GM21619 (cell line): ENCODE measurements at regions not wholly inside any gene's neighbourhood (a gene's known extent, or its start where the extent isn't known, plus 50 kb on each side); places are given as distances from the start of the nearest gene placed in this dataset.
A peak's percentile ranks its signal among the peaks of the same experiment; 100 is the strongest.
"Not testable (repeated sequence)": the region's sequence is repeated elsewhere in the genome, so short reads cannot be mapped to it uniquely, and the experiment has no call there.

ENCODE experiments used
- ATAC-seq: cut with Tn5 transposase; IDR thresholded peaks from one replicate; pipeline ENCODE4 v1.9.1; 2021; ENCODE audit not compliant: unreplicated experiment

DNA sequence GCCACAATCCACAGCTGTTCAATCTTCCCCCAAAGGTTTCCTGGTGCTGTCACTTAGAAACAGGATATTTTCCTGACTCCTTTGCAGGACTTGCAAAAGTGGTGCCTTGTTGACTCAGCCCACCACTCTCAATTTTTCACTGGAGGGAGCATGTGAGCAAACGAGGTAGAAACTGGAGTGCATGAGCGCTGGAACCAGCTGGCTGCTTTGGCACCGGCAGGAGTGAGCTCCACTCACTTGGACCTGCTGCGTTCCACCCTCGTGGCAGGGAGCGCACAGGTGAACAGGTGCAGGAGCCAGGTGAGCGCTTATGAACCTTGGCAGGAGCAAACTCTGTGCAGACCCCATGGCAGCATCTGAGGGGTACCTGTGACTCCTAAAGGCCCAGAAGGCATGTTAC, 364.1 kb upstream of the RORB start:
- no peak for ATAC-seq

DNA sequence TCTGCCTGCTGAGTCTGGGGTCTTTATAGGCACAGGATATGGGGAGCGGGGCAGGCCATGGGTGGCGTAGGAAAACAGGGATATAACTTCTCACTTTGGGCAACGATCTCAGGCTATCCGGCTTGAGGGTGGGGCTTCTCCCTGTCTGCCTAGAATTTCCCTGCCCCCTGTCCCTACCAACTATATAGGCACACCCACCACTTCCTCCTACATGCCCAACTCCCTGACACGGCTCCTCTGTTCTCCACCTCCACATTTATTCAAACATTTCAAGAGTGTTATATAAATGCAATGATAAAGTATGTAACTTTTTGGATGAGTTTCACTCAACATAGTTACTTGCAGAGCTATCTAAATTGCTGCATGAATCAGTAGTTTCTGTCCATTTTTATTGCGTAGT, 363.2 kb upstream of the RORB start:
- no peak for ATAC-seq

DNA sequence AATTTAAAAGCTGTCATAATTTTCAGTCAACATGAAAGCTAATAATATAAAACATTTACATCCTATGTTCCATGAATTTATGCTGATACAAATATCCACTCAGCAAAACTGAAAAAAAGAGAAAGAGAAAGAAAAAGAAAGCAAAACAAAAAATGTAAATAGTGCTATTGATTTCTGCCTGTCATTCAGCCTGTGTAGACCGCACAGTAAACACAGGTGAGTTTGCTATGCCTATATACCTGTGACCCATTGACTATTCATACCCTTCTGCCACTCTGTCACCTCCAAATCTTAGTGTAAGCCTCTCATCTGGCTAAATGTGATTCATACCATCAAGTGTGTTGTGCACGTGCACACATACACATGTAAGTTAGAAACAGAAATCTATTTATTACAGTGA, 359.0 kb upstream of the RORB start:
- no peak for ATAC-seq

DNA sequence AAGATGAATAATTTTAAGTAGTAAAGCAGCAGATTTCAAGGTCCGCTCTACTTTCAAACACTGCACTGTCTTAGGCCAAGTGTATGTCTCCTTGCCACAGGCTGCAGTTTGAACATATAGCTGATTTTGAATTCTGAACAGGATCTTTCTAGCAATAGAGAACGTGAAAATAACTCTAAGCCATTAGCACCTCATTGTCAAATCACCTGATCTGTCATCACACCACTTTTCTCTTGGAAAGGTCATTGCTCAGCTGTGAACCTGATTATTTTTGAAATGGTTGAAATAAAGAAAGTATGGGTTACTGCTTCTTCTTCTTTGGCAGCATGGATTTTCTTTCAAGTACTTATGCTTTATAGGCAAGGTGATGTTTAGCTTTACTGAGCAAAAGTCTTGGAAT, 357.0 kb upstream of the RORB start:
- ATAC-seq: no peak

DNA sequence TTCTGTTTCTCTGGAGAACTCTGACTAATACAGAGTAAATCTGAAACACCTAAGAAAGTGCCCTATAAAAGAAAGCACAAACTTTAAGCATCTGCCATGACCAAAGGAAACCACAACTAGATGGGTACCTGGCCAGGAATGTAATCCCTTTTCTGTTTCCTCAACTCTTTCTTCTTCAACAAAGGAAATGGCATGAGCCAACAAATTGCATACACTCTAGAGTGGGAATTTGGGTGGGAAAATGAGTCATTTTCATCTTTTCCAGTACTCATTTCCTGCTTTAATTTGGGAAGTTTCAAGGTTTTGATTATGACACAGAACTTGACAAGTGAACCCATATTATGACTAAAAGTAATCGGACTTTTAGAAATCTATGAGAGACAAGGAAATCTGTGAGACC, 349.2 kb upstream of the RORB start:
- ATAC-seq: no peak

DNA sequence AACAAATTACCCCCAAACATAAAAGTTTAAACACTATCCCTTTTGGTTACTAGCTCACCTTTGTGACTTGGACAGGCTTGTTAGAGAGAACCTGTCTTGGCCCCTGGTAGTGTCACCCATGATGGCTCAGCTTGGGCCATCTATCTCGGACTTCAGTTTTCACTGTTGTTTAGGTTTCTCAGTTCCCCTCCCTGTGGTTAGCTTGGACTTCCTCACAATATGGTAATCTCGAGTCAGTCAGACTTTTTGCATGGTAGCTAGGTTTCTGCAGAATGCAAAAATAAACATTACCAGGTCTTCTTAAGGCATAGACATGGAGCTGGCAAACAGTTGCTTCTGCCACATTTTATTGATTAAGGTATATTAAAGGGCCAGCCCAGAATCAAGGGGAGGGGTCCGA, 324.3 kb upstream of the RORB start:
- peak; percentile 99 for ATAC-seq

DNA sequence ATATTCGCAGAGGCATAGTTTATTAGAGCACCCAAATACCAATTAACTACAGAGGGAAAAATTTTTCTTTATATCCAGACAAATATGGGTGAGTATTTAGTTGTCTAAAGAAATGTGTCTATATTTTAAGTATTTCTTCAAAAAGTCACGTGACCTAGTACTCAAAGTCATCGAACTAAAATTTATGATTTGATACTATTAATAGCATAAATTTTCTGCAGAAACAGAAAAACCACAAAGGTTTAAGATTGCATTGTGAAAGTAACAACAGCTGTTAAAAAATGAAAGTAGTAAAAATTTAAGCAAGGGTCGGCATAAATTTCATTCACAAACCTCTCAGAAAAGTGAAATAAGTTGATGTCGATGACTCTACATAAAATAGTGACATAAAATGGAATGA, 323.9 kb upstream of the RORB start:
- ATAC-seq: no peak

DNA sequence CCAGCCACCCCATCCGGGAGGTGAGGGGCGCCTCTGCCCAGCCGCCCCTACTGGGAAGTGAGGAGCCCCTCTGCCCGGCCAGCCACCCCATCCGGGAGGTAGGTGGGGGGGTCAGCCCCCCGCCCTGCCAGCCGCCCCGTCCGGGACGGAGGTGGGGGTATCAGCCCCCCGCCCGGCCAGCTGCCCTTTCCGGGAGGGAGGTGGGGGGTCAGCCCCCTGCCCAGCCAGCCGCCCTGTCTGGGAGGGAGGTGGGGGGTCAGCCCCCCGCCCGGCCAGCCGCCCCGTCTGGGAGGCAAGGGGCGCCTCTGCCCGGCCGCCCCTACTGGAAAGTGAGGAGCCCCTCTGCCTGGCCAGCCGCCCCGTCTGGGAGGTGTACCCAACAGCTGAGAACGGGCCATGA, 299.4 kb upstream of the RORB start:
- not testable (repeated sequence) for ATAC-seq

DNA sequence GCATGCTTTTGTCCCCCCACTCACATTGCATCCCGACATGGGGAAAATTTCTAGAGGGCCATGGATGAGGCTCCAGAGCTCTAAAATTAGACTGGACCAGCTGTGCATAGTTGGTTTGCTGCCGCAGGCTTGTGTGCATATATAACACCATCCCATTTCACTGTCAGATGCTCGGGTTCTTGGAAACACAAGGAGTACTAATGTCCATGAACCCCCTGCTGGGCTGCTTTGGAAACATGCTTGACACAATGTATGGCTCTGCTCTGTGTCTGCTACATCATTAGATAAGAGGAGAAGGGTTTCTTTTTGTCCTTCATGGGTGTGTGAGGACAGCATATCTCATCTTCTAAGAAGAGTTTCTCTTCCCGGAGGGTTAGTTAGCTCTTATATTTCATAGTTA, 292.1 kb upstream of the RORB start:
- ATAC-seq: no peak

DNA sequence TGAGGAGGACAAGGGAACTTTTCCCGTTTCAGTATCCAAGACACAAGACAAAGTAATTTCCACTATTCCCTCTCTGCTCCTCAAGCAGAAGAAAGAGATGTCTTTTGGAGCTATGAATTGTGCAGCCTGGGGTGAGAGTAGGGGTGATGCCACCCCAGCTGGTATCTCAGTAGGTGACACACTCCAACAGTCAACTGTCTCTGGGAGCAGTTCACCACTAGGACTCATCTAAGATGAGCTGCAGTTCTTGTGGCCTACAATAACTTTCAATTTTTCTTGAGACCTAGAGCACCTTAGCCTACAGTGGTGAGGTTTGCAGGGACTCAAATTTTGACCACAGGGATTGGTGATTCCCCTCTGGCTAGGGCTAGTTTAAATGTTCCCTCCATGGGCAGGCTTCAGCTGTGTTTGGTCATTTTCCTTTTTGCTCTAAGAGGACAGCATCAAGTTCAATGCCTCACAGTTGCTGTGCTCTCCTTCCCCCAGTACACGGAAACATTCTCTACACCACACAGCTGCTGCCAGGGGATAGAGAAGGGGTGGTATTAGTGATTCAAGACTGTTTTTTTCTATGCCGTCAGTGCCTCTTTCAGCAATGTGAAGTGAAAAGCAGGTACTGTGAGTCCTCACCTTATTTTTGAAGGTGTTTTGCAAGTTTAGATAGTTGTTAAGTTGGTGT, 278.6 kb upstream of the RORB start:
- ATAC-seq: no peak

DNA sequence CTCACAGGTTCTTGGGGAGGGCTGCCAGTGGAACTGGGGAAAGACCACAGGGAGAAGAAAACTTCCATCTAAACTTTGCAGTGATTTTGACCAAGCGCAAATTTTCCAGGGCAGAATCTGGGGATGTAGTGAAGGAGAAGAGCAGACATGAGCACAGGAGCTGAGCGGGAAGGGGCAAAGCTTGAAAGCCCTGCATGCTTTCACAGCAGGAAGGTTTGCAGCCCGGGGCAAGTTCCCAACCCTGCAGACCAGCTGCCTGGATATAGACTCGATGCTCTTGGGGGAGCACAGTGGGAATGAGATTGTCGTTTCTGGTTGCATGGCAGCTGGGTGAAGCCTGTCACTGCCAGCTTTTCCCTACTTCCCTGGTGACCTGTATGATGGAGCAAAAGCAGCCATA, 276.8 kb upstream of the RORB start:
- no peak for ATAC-seq

DNA sequence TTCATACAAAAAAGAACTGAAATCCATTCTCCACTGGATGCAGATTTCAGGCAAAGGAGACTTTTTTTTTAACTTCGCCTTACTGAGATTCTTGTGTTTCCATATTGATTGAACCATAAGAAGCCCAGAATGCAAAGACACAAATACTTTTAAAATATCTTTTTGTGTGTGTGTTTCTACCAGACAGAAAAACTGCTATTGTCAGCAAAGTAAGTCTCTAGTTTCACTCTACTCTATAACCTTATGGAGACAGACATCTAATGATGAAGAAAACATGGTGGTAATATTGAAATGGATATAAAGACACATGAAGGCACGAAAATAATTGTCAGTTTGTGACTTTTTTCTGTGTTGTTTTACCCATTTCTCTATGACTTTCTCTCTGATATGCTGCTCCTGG, 260.3 kb upstream of the RORB start:
- no peak for ATAC-seq

DNA sequence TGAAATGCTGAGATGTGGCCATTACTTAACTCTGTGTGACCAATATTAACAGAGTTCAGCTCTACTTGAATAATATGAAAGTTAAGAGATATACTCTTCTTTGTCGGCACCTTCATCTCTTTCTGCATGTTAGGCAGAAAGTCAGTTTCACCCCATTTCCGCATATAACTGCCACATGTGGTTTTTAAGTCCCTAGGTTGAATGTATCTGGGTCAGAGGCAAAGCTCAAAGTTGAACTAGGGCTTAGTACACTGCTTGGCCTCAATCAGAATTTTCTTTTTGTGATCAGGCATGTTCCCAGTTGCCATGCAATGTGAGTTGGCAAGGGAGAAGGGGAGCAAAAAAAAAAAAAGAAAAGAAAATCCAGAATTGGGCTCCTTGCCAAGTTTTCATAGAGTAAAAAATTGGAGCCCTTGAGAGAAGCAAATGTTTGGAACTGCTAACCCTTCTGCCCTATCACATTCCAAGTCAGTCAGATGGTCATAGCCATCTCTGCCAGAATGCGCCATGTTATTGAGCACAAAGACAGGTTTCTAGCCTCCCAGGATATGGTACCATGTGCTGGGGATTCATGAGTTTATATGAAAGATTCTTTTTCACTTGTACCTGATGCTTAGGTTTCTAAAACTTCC, 251.2 kb upstream of the RORB start:
- no peak for ATAC-seq

DNA sequence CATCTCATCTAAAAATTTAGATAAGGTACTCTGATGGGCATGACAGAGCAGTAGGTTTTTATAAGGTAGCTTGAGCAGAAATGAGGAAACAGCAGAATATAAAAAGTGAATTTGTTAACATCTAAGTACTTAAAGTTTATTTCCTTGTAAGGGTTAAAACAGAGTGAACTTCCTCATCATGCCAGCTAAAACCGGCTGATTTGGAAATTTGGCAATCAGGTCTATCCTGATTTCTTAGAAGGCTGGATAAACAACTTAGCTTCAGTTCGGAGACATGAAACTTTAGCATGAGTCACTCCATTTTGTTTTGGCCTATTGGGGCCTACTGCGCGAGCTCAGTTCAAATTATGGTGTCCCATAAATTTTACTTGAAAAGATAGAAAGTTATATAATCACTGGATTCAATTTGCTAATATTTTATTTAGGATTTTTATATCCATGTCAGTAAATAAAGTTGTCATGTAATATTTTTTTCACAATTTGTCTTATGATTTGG, 241.6 kb upstream of the RORB start:
- ATAC-seq: no peak

DNA sequence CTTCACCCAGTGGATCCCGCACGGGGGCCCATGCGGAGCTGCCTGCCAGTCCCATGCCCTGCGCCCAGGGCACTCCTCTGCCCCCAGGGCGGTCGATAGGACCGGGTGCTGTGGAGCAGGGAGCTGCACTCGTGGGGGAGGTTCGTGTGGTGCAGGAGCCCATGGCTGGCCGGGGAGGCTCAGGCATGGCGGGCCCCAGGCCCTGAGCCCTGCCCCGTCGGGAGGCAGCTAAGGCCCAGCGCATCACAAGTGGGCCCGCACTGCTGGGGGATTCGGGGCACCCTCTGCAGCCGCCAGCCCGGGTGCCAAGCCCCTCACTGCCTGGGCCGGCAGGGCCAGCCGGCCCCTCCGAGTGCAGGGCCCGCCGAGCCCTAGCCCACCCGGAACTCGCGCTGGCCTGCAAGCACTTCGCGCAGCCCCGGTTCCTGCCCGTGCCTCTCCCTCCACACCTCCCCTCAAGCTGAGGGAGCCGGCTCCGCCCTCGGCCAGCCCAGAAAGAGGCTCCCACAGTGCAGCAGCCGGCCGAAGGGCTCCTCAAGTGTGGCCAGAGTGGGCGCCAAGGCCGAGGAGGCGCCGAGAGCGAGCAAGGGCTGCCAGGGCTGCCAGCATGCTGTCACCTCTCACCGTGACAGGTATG, 221.1 kb upstream of the RORB start:
- ATAC-seq: no peak

DNA sequence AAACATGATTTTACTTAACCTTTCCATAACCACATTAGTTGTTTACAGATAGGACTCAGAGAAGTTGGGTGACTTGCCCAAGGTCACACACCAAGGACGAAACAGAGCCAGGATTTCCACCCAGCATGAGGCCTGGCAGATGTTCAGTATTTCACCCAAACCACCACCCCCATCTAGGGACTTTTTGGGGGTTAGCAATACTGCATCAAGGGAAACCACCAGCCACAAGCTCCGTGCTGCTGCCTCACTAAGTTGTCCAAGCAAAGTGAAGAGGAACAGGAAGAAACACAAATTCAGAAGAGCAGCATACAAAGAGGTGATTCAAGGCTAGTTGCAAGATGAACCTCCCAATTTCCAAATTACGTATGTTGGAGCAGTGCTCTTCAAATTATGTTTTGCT, 219.6 kb upstream of the RORB start:
- ATAC-seq: peak; percentile 98

DNA sequence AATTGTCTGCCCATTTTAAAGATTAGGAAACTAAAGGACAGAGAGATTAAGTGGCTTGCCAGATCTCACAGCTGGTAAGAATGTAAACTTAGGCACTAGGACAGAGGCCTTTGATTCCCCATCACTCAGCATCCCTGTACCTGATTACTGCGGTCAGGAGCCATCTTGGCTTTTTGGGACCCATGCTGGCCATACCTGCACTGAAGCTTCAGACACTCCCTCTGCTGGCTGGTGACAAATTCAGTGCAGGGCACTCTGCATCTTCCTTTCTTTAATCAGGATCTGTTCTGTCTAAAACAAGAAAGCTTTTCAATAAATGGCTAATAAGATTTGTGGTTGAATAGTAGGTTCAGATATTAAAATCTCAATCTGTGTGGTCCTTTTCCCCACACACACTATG, 215.5 kb upstream of the RORB start:
- no peak for ATAC-seq

DNA sequence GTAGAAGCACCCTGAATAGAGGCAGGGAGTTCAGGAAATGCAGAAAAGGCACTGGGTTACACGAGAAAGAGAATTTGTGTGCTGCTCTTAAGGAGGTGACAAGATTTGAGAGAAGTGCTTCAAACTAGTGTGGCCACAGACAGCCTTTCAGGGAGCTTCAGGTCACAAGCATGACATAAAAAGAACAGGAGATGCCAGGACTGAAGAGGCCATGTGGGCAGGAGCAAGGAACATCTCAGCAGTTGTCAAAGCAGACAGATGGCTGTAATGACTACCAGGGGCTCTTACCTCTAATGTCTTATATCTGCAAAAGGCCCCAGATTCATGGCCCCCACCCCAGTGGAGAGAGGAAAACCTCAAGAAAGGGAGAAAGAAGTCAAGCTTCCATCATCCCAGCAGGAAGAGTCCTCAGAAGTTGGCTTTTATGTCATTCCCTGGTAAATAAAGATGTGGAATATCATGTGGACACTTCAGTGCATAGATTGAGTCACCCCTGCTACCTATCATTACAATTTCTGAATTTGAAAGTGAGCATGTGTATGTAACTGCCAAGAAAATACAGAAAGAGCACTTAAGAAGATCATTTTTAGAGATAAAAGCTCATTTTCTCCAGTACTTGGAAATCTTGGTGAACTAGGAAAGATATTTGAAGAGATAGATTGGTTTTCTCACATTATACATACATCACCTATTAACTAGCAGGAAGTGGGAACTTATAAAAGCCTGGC, 214.4 kb upstream of the RORB start:
- ATAC-seq: no peak

DNA sequence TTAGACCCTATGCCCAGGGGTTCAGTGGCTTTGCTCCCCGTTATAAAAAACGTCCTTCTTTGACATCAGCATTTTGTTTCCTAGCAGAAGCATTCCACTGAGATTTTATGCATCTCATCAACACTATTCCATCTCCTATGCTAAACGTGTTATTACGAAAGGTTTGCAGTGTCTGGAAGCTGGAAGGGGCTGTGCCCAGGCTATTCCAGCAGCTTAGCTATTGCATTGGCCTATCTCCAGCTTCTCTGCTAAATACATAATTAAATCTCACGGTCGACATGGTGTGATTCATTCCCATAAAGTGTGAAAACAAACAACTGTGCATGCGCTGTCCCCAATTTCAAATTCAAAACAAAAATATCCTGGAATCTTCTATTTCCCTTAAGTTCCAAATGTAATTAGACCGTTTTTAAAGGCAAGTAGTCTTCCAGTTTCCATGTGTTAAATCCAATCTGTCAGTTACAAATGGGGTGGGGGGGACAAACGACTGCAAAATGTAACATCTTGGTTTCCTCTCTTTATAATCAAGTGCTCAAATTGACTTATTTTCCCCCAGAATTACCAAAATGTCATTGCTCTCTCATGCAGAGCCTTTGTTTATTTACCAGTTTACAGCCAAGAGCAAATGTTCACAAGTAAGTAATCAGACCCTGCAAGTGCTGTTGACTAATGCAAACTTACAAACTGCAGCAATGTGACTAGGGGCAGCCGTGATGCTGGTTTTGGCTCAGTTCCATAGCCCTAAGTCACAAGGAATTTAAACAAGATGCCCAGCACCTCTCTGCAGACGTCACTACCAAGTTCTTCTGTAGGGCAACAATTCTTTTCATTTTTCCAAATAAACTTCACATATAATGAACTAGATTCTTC, 212.3 kb upstream of the RORB start:
- ATAC-seq: no peak

DNA sequence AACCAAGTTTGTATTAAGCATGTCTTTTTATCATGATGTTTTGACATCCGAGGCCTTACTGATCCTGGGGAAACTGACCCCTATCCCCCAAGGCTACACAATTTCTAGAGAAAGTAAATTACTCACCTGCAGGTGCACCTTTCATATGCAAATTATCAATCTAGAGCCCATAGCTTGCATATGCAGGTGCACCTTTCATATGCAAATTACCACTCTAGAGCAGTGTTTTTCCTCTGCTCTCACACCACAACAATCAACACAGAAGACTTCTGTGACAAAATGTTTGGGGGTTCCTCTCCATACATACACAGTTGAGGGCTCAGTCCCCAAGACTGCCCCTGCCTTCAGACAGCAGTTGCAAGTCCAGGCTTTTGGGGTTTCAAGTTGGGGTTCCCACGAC, 203.7 kb upstream of the RORB start:
- no peak for ATAC-seq

DNA sequence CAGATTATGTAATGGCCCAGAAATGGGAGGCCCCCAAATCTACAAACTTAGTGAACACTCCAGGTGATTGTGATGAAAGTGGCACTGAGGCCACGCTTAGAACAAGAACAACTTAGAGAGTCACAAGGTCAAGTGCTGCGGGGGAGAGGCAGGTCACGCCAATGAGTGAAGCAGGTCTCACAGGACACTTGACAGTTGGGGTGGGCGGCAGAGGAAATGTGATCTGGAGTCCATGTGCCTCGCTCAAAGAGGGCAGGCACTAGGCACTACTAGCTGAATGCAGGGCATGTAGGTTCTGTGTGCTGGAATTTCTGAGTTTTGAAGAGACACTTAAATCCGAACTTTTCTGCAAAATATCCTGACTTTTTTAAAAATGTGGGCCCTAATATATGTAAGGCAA, 193.2 kb upstream of the RORB start:
- no peak for ATAC-seq
